Colon (tissue), 2 donors: ENCODE measurements at regions not wholly inside any gene's neighbourhood (a gene's known extent, or its start where the extent isn't known, plus 50 kb on each side); places are given as distances from the start of the nearest gene placed in this dataset.
"Not testable (repeated sequence)": the region's sequence is repeated elsewhere in the genome, so short reads cannot be mapped to it uniquely, and the experiment has no call there.

Experiments
- FAIRE-seq: peaks from 2 replicates; lab custom pipeline; 2012; peaks lifted over from hg19 to GRCh38; lab: Jason Lieb, UNC
- donor health status: control.
- donor health status: control.

DNA sequence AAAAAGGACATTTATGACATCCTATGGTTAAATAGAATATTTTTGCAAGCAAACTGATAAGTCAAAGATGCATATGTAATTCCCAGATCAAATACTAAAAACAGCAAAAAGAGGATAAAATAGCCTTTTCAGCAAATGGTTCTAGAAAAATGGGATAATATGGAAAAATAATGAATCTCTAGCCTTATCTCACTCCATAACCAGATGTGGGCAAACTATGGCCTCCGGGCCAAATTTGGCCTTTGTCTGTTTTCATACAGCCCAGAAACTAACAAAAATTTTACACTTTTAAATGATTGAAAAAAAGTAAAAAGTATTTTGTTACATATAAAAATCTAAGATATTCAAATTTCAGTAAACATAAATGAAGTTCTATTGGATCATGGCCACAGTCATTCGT lies 215.4 kb upstream of the PRSS1 start:
- no peak for FAIRE-seq

DNA sequence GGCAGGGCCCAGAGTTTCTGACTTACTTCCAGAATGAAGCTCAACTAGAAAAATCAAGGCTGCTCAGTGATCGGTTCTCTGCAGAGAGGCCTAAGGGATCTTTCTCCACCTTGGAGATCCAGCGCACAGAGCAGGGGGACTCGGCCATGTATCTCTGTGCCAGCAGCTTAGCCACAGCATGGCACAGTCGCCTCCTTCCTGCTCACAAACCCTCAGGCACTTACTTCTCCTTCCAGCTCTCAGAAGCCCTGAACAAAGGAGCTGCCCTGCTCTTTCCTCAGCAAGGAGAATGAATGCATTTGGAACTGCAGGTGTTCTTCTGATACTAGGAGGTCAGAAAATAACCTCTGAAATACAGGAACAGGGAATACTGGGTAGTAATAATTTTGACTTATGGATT lies 219.7 kb upstream of the PRSS1 start:
- FAIRE-seq = no peak

DNA sequence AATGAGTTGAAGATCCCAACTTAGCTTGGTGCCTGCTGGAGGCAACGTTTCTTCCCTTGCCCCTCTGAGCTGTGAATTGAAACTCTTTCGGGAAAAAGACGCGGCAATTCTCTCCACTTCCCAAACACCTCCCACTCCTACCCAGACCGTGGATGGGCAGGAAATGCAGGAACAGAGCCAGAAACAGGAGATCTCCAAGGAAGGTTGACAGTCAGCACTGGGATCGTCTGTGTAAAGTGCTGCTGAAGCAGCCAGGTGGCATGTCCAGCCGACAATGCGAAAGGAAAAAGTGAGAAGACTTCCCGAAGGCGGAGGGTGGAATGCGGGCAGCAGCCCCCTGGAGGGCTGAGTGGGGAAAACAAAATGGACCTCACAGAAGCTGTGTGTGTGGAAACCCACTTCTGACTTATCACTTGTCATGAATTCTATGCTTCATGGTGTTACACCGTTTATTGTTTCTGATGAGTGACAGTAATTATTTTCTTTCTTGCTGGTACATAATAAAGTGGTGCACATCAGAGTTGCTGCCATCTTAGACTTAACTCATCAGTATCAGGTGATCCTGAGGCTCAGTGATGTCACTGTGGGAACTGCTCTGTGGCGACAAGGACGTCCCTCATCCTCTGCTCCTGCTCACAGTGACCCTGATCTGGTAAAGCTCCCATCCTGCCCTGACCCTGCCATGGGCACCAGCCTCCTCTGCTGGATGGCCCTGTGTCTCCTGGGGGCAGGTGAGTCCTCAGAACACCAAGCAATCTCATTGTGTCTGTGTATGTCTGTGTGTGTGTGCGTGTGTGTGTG lies 220.5 kb upstream of the PRSS1 start:
- FAIRE-seq = no peak

DNA sequence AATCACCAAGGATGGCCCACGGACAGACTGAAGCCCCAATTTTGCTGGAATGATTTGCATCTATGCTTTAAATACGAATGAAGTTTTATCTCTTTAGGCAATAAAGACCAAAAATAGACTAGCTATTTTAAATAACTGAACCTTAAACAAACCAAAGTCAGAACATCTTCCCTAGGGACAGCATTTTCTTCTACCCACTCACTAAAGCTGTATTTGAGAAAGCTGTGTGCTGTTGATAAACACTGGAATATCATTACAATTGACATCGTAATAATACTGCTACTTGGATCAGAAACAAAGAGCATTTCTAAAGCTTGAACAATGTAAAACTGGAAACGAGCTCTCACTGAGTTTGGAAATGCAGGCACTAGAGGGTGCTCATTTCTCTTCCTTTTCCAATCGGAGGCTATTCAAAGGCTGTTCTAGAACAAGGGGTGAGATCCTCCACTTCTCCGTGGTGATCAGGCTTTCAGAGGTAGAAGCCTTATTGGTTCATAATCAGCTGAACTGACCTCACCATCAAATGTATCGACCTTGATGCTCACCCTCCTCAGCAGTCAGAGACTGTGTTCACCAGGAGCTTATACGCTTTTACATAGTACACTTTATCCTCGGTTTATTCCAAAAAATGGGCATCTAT lies 225.3 kb upstream of the PRSS1 start:
- FAIRE-seq = no peak

DNA sequence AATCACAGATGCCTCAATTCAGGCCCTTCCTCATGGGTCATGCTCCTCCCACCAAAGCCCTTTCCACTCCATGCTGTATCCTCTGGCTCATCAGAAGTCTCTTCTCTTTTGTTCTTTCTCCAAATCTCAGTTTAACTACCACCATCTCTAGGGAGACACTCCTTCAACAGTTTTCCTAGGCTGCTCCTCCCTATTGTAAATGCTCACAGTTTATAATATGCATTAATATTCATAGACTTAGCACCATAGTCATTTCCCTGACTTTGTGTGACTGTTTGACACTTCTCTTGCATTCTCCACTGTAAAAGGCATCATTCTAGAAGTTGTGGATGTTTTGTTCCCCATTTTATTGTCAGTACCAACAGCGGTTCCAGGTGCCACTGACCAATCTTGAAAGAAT lies 226.5 kb upstream of the PRSS1 start:
- no peak for FAIRE-seq

GRCh38 chr7:142520885-142521284 lies 228.4 kb upstream of the PRSS1 start:
- FAIRE-seq = not testable (repeated sequence)

DNA sequence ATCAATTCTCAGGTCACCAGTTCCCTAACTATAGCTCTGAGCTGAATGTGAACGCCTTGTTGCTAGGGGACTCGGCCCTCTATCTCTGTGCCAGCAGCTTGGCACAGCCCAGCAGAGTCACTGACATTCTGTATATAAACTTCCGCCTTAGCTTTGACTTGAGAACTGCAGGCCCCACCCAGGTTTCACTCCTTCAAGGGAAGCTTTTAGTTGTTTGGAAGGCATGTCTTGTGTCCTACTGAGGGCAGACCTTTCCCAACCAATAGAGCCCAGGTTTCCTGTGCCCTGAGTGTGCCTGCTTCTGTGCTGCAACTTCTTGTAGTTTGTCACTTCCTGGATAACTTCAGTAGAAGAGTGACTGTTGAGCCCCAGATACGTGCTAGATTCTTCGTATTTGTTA lies 228.8 kb upstream of the PRSS1 start:
- FAIRE-seq = not testable (repeated sequence)

GRCh38 chr7:142519079-142520078 lies 229.9 kb upstream of the PRSS1 start:
- FAIRE-seq = no peak

DNA sequence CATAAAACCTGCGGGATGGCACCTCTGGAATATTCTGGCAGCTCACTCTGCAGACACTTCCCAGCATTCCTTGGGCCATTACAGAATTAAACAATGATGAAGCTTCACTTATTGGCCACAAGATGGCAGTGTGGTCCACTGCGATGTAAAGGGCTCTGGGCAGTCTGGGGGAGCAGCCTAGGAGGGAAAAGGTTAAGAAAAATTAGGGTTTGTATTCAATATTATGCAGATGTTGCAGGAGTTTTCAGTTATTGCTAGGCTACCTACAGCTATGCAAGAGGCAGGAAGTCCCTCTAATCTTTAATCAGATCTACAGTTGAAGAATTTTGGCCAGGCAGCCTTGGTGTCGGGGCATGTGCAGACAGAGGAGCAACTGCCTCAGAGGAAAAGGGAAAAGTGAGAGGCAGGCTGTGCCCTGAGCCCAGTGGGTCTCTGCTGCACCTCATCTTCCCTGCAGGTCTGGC lies 233.2 kb upstream of the PRSS1 start:
- no peak for FAIRE-seq

DNA sequence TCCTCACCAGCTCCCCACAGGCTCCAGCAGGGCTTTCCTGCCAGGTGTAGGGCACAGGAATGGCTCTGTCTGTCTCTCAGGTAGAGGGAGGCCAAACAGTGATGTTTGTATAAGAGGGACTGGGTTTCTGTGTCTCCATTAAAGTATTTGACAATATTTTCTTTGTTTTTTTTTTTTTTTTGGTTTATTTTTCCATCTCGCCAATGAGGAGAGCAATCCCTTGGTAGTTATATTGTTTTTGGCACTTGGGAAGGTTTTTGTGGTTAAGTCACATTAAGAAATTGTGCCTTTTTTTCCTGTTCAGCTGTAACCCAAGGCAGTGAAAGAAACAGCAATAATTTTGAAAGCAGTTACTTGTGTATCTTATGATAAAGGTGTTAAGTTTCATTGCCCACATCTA lies 234.6 kb upstream of the PRSS1 start:
- not testable (repeated sequence) for FAIRE-seq

DNA sequence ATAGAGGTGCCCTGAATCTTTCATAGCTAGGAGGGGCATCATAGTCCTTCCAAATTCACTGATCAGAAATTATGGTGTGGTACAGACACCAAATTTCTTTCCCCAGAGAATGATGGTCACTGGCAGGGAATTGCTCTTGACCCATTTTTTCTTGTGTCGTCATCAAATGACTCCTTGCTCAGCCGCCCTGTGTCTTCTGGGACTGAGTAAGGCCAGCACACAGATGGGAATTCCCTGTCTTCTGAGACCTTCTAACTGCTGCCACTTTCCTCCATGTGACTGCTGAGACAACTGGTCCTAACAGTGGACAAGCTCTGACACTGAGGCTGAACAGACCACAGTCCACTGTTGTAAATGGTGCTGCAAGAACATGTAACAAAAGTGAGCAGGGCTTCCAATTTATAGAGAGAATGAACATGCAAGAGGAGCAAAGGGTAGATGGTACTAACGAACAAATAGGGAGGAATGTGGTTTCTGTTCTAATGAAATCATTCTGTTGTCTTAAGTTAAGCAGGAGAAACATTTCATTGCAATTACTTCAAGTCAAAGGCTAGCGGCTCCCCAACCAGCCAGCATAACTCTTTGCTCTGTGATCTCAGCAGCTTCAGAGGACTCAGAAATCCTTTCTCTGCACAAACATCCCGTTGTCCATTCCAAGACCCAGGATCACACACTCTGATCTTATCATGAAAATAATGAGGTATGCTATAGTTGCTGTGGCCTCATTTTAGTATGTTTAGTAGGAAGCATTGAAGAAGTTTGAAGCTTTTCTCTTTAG lies 235.9 kb upstream of the PRSS1 start:
- FAIRE-seq = no peak

- no peak for FAIRE-seq
These were observed 237.5 kb upstream of the PRSS1 start for GRCh38 chr7:142511801-142512200.

GRCh38 chr7:142511374-142511773 lies 237.9 kb upstream of the PRSS1 start:
- FAIRE-seq = no peak

DNA sequence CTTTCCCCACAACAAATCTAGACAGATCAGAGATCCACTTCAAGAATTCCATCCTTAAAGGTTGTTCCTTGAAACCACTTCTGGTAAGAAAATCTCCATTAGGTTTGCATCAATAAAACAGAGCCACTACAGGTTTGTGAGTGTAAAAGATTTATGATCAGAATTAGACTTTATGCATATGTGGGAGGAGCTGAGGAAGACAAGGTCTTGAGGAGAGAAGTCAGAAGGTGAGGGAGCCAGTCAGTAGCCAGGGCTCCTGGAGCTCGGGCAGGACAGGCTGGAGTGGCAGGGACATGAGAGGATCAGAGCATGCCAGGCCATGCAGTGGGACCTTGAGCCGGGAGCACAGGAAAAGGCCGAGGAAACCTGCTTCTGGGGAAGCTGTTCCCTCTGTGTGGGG lies 240.0 kb upstream of the PRSS1 start:
- FAIRE-seq = peak; percentile 14

DNA sequence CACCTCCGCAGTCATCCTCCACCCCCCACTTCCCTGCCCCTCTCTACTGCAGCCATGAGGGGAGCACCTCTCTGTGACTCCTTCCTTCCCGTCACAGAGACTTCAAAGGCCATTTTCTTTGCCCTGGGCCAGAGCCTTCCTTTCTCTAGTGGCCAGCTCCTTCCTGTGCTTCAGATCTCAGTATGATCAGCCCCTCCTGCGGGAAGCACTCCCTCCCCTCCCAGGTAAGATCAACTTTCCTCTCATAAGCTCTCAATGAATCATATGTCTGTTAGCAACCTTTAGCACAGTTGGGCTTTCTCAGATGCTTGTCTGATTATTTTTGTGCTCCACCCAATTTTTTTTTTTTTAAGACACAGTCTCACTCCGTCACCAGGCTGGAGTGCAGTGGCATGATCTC lies 241.0 kb upstream of the PRSS1 start:
- no peak for FAIRE-seq

- no peak for FAIRE-seq
These were observed 241.5 kb upstream of the PRSS1 start for GRCh38 chr7:142507799-142508198.

DNA sequence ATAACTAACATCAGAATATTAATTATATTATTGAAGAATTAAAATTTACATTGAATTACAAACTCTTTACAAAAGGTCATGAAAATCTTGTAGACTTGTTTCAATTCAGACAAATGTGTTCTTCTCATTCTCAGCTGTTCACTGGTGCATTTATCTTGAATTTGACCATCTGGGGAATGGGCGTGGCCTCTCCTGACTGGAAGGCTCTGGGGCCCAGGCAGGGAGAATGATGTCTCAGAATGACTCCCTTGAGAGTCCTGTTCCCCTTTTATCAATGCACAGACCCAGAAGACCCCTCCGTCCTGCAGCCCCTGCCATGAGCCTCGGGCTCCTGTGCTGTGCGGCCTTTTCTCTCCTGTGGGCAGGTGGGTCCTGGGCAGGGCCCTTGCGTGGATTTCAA lies 242.2 kb upstream of the PRSS1 start:
- not testable (repeated sequence) for FAIRE-seq

DNA sequence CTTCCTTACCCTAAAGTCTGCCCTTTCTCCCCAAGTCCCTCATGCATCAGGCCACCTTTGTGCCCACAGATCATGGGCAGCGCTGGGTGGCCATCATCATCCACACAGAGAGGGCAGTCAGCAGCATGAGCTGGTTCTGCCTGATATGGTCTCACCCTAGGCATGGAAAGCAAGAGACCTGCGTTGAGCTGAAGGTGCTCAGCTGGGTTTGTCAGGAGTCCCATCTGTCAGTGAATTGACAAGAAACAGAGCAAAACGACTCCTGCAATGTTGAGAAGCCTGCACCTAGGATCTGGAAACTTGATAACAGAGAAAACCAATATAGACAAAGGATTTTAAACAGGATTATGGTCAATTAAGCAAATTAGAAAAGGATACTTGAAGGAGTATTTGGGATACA lies 242.7 kb upstream of the PRSS1 start:
- FAIRE-seq = no peak

DNA sequence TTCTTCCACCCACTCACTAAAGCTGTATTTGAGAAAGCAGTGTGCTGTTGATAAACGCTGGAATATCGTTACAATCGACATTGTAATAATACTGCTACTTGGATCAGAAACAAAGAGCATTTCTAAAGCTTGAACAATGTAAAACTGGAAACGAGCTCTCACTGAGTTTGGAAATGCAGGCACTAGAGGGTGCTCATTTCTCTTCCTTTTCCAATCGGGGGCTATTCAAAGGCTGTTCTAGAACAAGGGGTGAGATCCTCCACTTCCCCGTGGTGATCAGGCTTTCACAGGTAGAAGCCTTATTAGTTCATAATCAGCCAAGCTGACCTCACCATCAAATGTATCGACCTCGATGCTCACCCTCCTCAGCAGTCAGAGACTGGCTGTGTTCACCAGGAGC lies 245.3 kb upstream of the PRSS1 start:
- FAIRE-seq = peak; percentile 10

GRCh38 chr7:142503036-142503435 lies 245.2 kb upstream of the PRSS58 start:
- FAIRE-seq = no peak

- FAIRE-seq = no peak
These were observed 243.6 kb upstream of the PRSS58 start for GRCh38 chr7:142501434-142501833.

DNA sequence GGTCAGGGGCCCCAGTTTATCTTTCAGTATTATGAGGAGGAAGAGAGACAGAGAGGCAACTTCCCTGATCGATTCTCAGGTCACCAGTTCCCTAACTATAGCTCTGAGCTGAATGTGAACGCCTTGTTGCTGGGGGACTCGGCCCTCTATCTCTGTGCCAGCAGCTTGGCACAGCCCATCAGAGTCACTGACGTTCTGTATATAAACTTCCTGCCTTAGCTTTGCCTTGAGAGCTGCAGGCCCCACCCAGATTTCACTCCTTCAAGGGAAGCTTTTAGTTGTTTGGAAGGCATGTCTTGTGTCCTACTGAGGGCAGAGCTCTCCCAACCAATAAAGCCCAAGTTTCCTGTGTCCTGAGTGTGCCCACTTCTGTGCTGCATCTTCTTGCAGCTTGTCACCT lies 242.5 kb upstream of the PRSS58 start:
- no peak for FAIRE-seq
